Lung (tissue), 11 donors: ENCODE measurements at regions not wholly inside any gene's neighbourhood (a gene's known extent, or its start where the extent isn't known, plus 50 kb on each side); places are given as distances from the start of the nearest gene placed in this dataset.

Experiments
- ATAC-seq: fragments of 200-7000 bp; cut with Tn5 transposase; one replicate; pipeline ENCODE4 v1.9.1; 2020; ENCODE audit warnings: moderate number of reproducible peaks; ENCODE audit not compliant: insufficient read depth, low FRiP score
- DNase-seq, 3 donors: peaks; one replicate each; pipeline ENCODE4 v3.0.0-alpha.2; 2013 to 2017
- H3K27ac ChIP-seq, 2 donors: one replicate each; pipeline ENCODE4 v1.5.1; 2013; ENCODE audit warnings: mild to moderate bottlenecking in 2 of 2, moderate library complexity in 2 of 2, control low read depth in 1 of 2, inconsistent platforms in 1 of 2, low read depth in 1 of 2, low read length in 1 of 2
- H3K27me3 ChIP-seq, 3 donors: one replicate each; pipeline ENCODE4 v1.5.1; 2013; ENCODE audit warnings: low read length in 2 of 3; ENCODE audit not compliant: control insufficient read depth in 3 of 3, insufficient read depth in 3 of 3
- H3K36me3 ChIP-seq, 4 donors: one replicate each; pipeline ENCODE4 v1.5.1; 2013; ENCODE audit warnings: low read length in 4 of 4, mild to moderate bottlenecking in 1 of 4, moderate library complexity in 1 of 4; ENCODE audit not compliant: control insufficient read depth in 4 of 4, insufficient read depth in 4 of 4
- H3K4me1 ChIP-seq, 5 donors: one replicate each; pipeline ENCODE4 v1.5.1; 2013; ENCODE audit warnings: low read length in 5 of 5, mild to moderate bottlenecking in 2 of 5, moderate library complexity in 1 of 5; ENCODE audit not compliant: control insufficient read depth in 5 of 5, insufficient read depth in 5 of 5
- H3K4me3 ChIP-seq: one replicate; pipeline ENCODE4 v1.5.1; 2013; ENCODE audit warnings: mild to moderate bottlenecking, control low read depth, moderate library complexity
- H3K9ac ChIP-seq, 2 donors: one replicate each; pipeline ENCODE4 v1.5.1; 2013; ENCODE audit warnings: low read length in 2 of 2, control low read depth in 1 of 2; ENCODE audit not compliant: insufficient read depth in 1 of 2
- H3K9me3 ChIP-seq, 4 donors: one replicate each; pipeline ENCODE4 v1.5.1; 2013; ENCODE audit warnings: low read length in 3 of 4, mild to moderate bottlenecking in 1 of 4, moderate library complexity in 1 of 4; ENCODE audit not compliant: control insufficient read depth in 4 of 4, insufficient read depth in 3 of 4
- WGBS, 2 donors: extraction: QIAGEN DNeasy Blood & Tissue Kit; methylation state at CpG; one replicate each; pipeline ENCODE4 v1.1.7; 2013; 5-methylcytosine and 5-hydroxymethylcytosine counted together
- TF ChIP-seq, protein P1 (sequence below): IDR thresholded peaks from 2 replicates; pipeline ENCODE4 v1.5.1; 2012; ENCODE audit warnings: mild to moderate bottlenecking; ENCODE audit errors: control extremely low read depth, extremely low read depth
- donor health status: control.
- donor health status: control.
- donor health status: Bipolar disorder and iron deficiency.
- donor health status: healthy.
- donor health status: DM: yes; HTN: yes; CAD: no.

DNA sequence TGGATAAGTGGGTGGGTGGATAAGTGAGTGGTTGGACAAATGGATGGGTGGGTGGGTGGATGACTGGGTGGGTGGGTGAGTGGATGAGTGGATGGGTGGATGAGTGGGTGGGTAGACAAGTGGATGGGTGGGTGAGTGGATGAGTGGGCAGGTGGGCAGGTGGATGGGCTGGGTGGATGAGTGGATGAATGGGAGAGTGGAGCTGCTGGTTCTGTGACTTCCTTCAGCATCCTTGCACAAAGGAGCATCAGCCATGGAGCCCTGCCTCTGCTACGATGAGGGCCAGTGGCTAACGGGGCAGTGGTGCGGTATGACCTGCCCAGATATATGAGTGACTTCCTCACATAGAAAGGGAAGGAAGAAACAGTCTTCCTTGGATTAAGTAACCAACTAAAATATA is 398.7 kb upstream of the IRX4 start:
- Histone ChIP-seq H3K9ac (no peak overlapping the region), H3K36me3 (no peaks in the 10 kb centered on the region), H3K27ac (no peak overlapping the region), H3K4me1 (peaks cover 0 to 11% (median 3%) of the 10 kb centered on the region in 5 donors), H3K4me3 (no peak overlapping the region), H3K27me3 (peaks cover 2 to 12% (median 4%) of the 10 kb centered on the region in 3 donors), H3K9me3 (peaks cover 0 to 1% (median 0%) of the 10 kb centered on the region in 4 donors)
- TF ChIP-seq, protein P1, sequence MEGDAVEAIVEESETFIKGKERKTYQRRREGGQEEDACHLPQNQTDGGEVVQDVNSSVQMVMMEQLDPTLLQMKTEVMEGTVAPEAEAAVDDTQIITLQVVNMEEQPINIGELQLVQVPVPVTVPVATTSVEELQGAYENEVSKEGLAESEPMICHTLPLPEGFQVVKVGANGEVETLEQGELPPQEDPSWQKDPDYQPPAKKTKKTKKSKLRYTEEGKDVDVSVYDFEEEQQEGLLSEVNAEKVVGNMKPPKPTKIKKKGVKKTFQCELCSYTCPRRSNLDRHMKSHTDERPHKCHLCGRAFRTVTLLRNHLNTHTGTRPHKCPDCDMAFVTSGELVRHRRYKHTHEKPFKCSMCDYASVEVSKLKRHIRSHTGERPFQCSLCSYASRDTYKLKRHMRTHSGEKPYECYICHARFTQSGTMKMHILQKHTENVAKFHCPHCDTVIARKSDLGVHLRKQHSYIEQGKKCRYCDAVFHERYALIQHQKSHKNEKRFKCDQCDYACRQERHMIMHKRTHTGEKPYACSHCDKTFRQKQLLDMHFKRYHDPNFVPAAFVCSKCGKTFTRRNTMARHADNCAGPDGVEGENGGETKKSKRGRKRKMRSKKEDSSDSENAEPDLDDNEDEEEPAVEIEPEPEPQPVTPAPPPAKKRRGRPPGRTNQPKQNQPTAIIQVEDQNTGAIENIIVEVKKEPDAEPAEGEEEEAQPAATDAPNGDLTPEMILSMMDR: no peak
- peak in 1 of 3 donors; percentile 4 for DNase-seq
- 71 to 97% methylated on average over 3 of the region's 3 CpGs for WGBS, 2 donors
- ATAC-seq: no peak

DNA sequence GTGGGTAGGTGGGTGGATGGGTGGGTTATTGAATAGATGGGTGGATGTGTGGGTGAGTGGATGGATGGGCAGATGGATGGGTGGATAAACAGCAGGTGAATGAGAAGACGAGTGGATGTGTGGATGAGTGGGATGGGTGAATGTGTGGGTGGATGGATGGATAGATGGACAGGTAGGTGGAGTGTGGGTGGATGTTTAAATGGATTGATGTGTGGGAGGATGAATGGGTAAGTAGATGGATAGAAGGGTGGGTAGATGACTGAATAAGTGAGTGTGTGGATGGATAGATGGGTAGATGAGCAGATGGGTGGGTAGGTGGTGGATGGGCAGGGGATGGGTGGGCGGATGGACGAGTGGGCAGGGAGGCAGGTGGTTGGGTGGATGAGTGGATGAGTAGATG is 397.6 kb upstream of the IRX4 start:
- Histone ChIP-seq H3K27me3 (peaks cover 2 to 12% (median 4%) of the 10 kb centered on the region in 3 donors), H3K36me3 (no peaks in the 10 kb centered on the region), H3K4me1 (peaks cover 0 to 11% (median 3%) of the 10 kb centered on the region in 5 donors), H3K9me3 (no peaks in the 10 kb centered on the region), H3K27ac (no peak overlapping the region), H3K4me3 (no peak overlapping the region), H3K9ac (no peak overlapping the region)
- TF ChIP-seq, protein P1: no peak
- WGBS, 2 donors: 75 to 85% methylated on average over 3 of the region's 3 CpGs
- ATAC-seq (no peak), DNase-seq (no peak)

GRCh38 chr5:2278825-2279456 is 396.2 kb upstream of the IRX4 start:
- Histone ChIP-seq H3K4me3 (no peak overlapping the region), H3K4me1 (peaks cover 0 to 11% (median 3%) of the 10 kb centered on the region in 5 donors), H3K27me3 (peaks cover 2 to 17% (median 4%) of the 10 kb centered on the region in 3 donors), H3K36me3 (no peaks in the 10 kb centered on the region), H3K27ac (no peak overlapping the region), H3K9me3 (no peaks in the 10 kb centered on the region), H3K9ac (no peak overlapping the region)
- TF ChIP-seq, protein P1: no peak
- 58 to 79% methylated on average over 27 of the region's 27 CpGs for WGBS, 2 donors
- DNase-seq: peak in 1 of 3 donors; percentile 1
- no peak for ATAC-seq
